Skin epidermis (tissue), 12 donors: ENCODE measurements at regions not wholly inside any gene's neighbourhood (a gene's known extent, or its start where the extent isn't known, plus 50 kb on each side); places are given as distances from the start of the nearest gene placed in this dataset.

ENCODE experiments used
- H3K27ac ChIP-seq, 21 experiments: fragments of 200-600 bp; sonication (generic) in 11 of 21; one replicate each; pipeline ENCODE4 v1.5.0; 2020; ENCODE audit warnings: mild to moderate bottlenecking in 3 of 21, inconsistent platforms in 2 of 21, moderate library complexity in 2 of 21
- H3K4me3 ChIP-seq, 7 experiments: fragments of 200-600 bp; sonication (generic) in 2 of 7; one replicate each; pipeline ENCODE4 v1.5.0; 2020; ENCODE audit warnings: inconsistent platforms in 2 of 7, mild to moderate bottlenecking in 2 of 7, moderate library complexity in 1 of 7

GRCh38 chr1:58886611-58887010 is 102.8 kb upstream of the JUN start:
- no peak overlapping the region for H3K4me3 ChIP-seq
- peak overlapping the region in 9 of 21 experiments; percentile 3 to 68 (median 36) for H3K27ac ChIP-seq

- Histone ChIP-seq H3K27ac (peak overlapping the region in 4 of 21 experiments; percentile 18 to 46 (median 30)), H3K4me3 (no peak overlapping the region)
Observed at GRCh38 chr1:58887059-58887458, 103.2 kb upstream of the JUN start.

- H3K27ac ChIP-seq: peak overlapping the region in 2 of 21 experiments; percentile 9 to 15
- no peak overlapping the region for H3K4me3 ChIP-seq
Observed at GRCh38 chr1:58888833-58889232, 105.0 kb upstream of the JUN start.

- no peak overlapping the region for H3K4me3 ChIP-seq
- no peak overlapping the region for H3K27ac ChIP-seq
Observed at GRCh38 chr1:58890113-58890512, 106.3 kb upstream of the JUN start.

- no peak overlapping the region for H3K27ac ChIP-seq
- no peak overlapping the region for H3K4me3 ChIP-seq
Observed at GRCh38 chr1:58890609-58891008, 106.8 kb upstream of the JUN start.

- no peak overlapping the region for H3K27ac ChIP-seq
- H3K4me3 ChIP-seq: no peak overlapping the region
Observed at GRCh38 chr1:58891347-58891746, 107.5 kb upstream of the JUN start.

- peak overlapping the region in 2 of 21 experiments; percentile 43 to 53 for H3K27ac ChIP-seq
- no peak overlapping the region for H3K4me3 ChIP-seq
Observed at GRCh38 chr1:58893257-58893869, 109.5 kb upstream of the JUN start.

GRCh38 chr1:58895082-58895481 is 111.2 kb upstream of the JUN start:
- H3K27ac ChIP-seq: peak overlapping the region in 9 of 21 experiments; percentile 0 to 73 (median 37)
- H3K4me3 ChIP-seq: no peak overlapping the region

GRCh38 chr1:58895559-58896145 is 111.8 kb upstream of the JUN start:
- H3K27ac ChIP-seq: peak overlapping the region in 10 of 21 experiments; percentile 0 to 73 (median 27)

GRCh38 chr1:58896246-58897183 is 112.7 kb upstream of the JUN start:
- Histone ChIP-seq H3K4me3 (no peak overlapping the region), H3K27ac (peak overlapping the region in 13 of 21 experiments; percentile 0 to 73 (median 34))

More at GRCh38 chr1:58895559-58896145, 111.8 kb upstream of the JUN start:
- no peak overlapping the region for H3K4me3 ChIP-seq

- Histone ChIP-seq H3K27ac (peak overlapping the region in 13 of 21 experiments; percentile 6 to 63 (median 41)), H3K4me3 (no peak overlapping the region)
Observed at GRCh38 chr1:58898739-58899586, 115.1 kb upstream of the JUN start.

GRCh38 chr1:58899587-58900271 is 115.9 kb upstream of the JUN start:
- Histone ChIP-seq H3K27ac (peak overlapping the region in 9 of 21 experiments; percentile 2 to 63 (median 48)), H3K4me3 (no peak overlapping the region)

- Histone ChIP-seq H3K27ac (peak overlapping the region in 2 of 21 experiments; percentile 44 to 59), H3K4me3 (no peak overlapping the region)
Observed at GRCh38 chr1:58900396-58900795, 116.5 kb upstream of the JUN start.

GRCh38 chr1:58901008-58901407 is 117.2 kb upstream of the JUN start:
- Histone ChIP-seq H3K27ac (peak overlapping the region in 2 of 21 experiments; percentile 44 to 56), H3K4me3 (no peak overlapping the region)

GRCh38 chr1:58902830-58903513 is 119.1 kb upstream of the JUN start:
- Histone ChIP-seq H3K4me3 (peak overlapping the region; percentile 26 to 53 (median 45)), H3K27ac (peak overlapping the region in 20 of 21 experiments; percentile 91 to 99 (median 96))

- Histone ChIP-seq H3K4me3 (peak overlapping the region; percentile 26 to 53 (median 45)), H3K27ac (peak overlapping the region; percentile 77 to 99 (median 96))
Observed at GRCh38 chr1:58903514-58904298, 119.9 kb upstream of the JUN start.
